ENCODE measurements at regions not wholly inside any gene's neighbourhood (a gene's known extent, or its start where the extent isn't known, plus 50 kb on each side); places are given as distances from the start of the nearest gene placed in this dataset.

GRCh38 chr3:109569135-109569846, 231.9 kb upstream of the DPPA4 start:
- no CpG with 5 or more reads among the region's 2 CpGs for WGBS (ENCODE audit: insufficient coverage)
- intact Hi-C loops (cut with micrococcal nuclease), result no loop called here

GRCh38 chr3:109570408-109570807, 233.1 kb upstream of the DPPA4 start:
- DNase-seq (no peak), ATAC-seq (no peak)
- 89% methylated on average over 2 of the region's 2 CpGs for WGBS (ENCODE audit: insufficient coverage)
- Histone ChIP-seq H3K27me3 (ENCODE audit: control insufficient read depth, insufficient read depth, low read length) (no peaks in the 10 kb centered on the region), H3K9me3 (ENCODE audit: control insufficient read depth, insufficient read depth, low read length) (peaks cover 5% of the 10 kb centered on the region), H3K27ac (ENCODE audit: low read length) (no peak overlapping the region), H3K4me1 (ENCODE audit: control insufficient read depth, insufficient read depth, low read length) (no peaks in the 10 kb centered on the region), H3K4me3 (ENCODE audit: low read length) (no peak overlapping the region), H3K36me3 (ENCODE audit: control insufficient read depth, insufficient read depth, low read length) (no peaks in the 10 kb centered on the region)
- H3K4me1 Mint-ChIP-seq, result no peaks in the 10 kb centered on the region
- no peaks in the 10 kb centered on the region for H3K36me3 Mint-ChIP-seq
- intact Hi-C loops (cut with micrococcal nuclease), result no loop called here
- TF ChIP-seq CTCF (IDR thresholded peaks at IDR 0.05), result no peak
- no peaks in the 10 kb centered on the region for H3K27me3 Mint-ChIP-seq (ENCODE audit: low read depth in 2 of 2)
- H3K9me3 Mint-ChIP-seq, result peaks cover 12 to 24% of the 10 kb centered on the region in 2 donors
- H3K27ac Mint-ChIP-seq, result no peak overlapping the region
- H3K4me3 Mint-ChIP-seq, result no peak overlapping the region

More at GRCh38 chr3:109569135-109569846, 231.9 kb upstream of the DPPA4 start:
- no peaks in the 10 kb centered on the region for H3K27me3 Mint-ChIP-seq (ENCODE audit: low read depth in 2 of 2)
- no peaks in the 10 kb centered on the region for H3K4me1 Mint-ChIP-seq
- Histone ChIP-seq H3K27ac (ENCODE audit: low read length) (no peak overlapping the region), H3K27me3 (ENCODE audit: control insufficient read depth, insufficient read depth, low read length) (no peaks in the 10 kb centered on the region), H3K4me1 (ENCODE audit: control insufficient read depth, insufficient read depth, low read length) (no peaks in the 10 kb centered on the region), H3K4me3 (ENCODE audit: low read length) (no peak overlapping the region), H3K9me3 (ENCODE audit: control insufficient read depth, insufficient read depth, low read length) (peaks cover 5% of the 10 kb centered on the region), H3K36me3 (ENCODE audit: control insufficient read depth, insufficient read depth, low read length) (no peaks in the 10 kb centered on the region)
- H3K4me3 Mint-ChIP-seq, result no peak overlapping the region
- H3K36me3 Mint-ChIP-seq, result no peaks in the 10 kb centered on the region
- no peak for ATAC-seq
- no peak overlapping the region for H3K27ac Mint-ChIP-seq
- peaks cover 12 to 24% of the 10 kb centered on the region in 2 donors for H3K9me3 Mint-ChIP-seq
- no peak for DNase-seq
- no peak for TF ChIP-seq CTCF (IDR thresholded peaks at IDR 0.05)

- no peak for DNase-seq
- no peaks in the 10 kb centered on the region for H3K36me3 Mint-ChIP-seq
- H3K9me3 ChIP-seq (ENCODE audit: control insufficient read depth, insufficient read depth, low read length), result peaks cover 5% of the 10 kb centered on the region
- ATAC-seq, result no peak
- no peaks in the 10 kb centered on the region for H3K36me3 ChIP-seq (ENCODE audit: control insufficient read depth, insufficient read depth, low read length)
- no peak overlapping the region for H3K4me3 Mint-ChIP-seq
- H3K27ac ChIP-seq (ENCODE audit: low read length), result no peak overlapping the region
- H3K4me1 ChIP-seq (ENCODE audit: control insufficient read depth, insufficient read depth, low read length), result no peaks in the 10 kb centered on the region
- no peaks in the 10 kb centered on the region for H3K27me3 Mint-ChIP-seq (ENCODE audit: low read depth in 2 of 2)
- no peaks in the 10 kb centered on the region for H3K4me1 Mint-ChIP-seq
- no peak overlapping the region for H3K27ac Mint-ChIP-seq
- no peak overlapping the region for H3K4me3 ChIP-seq (ENCODE audit: low read length)
- H3K9me3 Mint-ChIP-seq, result peaks cover 12 to 20% of the 10 kb centered on the region in 2 donors
- TF ChIP-seq CTCF (IDR thresholded peaks at IDR 0.05), result no peak
- intact Hi-C loops (cut with micrococcal nuclease), result no loop called here
- H3K27me3 ChIP-seq (ENCODE audit: control insufficient read depth, insufficient read depth, low read length), result no peaks in the 10 kb centered on the region
- WGBS (ENCODE audit: insufficient coverage), result 100% methylated on average over 1 of the region's 1 CpG
Observed at GRCh38 chr3:109572301-109572700, 235.0 kb upstream of the DPPA4 start.

GRCh38 chr3:109596991-109597390, 259.6 kb upstream of the DPPA4 start:
- no peak for DNase-seq
- H3K9me3 Mint-ChIP-seq, result peaks cover 12 to 14% of the 10 kb centered on the region in 2 donors
- no peaks in the 10 kb centered on the region for H3K27me3 Mint-ChIP-seq (ENCODE audit: low read depth in 2 of 2)
- no peak for TF ChIP-seq CTCF (IDR thresholded peaks at IDR 0.05)
- no peak overlapping the region for H3K4me3 ChIP-seq (ENCODE audit: low read length)
- no peak overlapping the region for H3K27ac ChIP-seq (ENCODE audit: low read length)
- H3K4me3 Mint-ChIP-seq, result no peak overlapping the region
- H3K27me3 ChIP-seq (ENCODE audit: control insufficient read depth, insufficient read depth, low read length), result no peaks in the 10 kb centered on the region
- no peak overlapping the region for H3K27ac Mint-ChIP-seq
- H3K4me1 Mint-ChIP-seq, result no peaks in the 10 kb centered on the region
- H3K36me3 ChIP-seq (ENCODE audit: control insufficient read depth, insufficient read depth, low read length), result no peaks in the 10 kb centered on the region
- intact Hi-C loops (cut with micrococcal nuclease), result no loop called here
- no peak for ATAC-seq
- no peaks in the 10 kb centered on the region for H3K9me3 ChIP-seq (ENCODE audit: control insufficient read depth, insufficient read depth, low read length)
- H3K36me3 Mint-ChIP-seq, result no peaks in the 10 kb centered on the region
- WGBS (ENCODE audit: insufficient coverage), result 88% methylated on average over 4 of the region's 4 CpGs
- no peaks in the 10 kb centered on the region for H3K4me1 ChIP-seq (ENCODE audit: control insufficient read depth, insufficient read depth, low read length)
